K562 (cell line): ENCODE measurements at regions not wholly inside any gene's neighbourhood (a gene's known extent, or its start where the extent isn't known, plus 50 kb on each side); places are given as distances from the start of the nearest gene placed in this dataset.
A peak's percentile ranks its signal among the peaks of the same experiment; 100 is the strongest.

Source experiments
- ATAC-seq: fragments of 200-7000 bp; cut with Tn5 transposase; 3 replicates; pipeline ENCODE4 v1.9.1; 2020; ENCODE audit warnings: moderate library complexity
- BruUV-seq: library from RNA; stranded (reverse); fragments of 400-500 nt; replicated peaks from 2 replicates; lab custom pipeline; 2021; lab: Mats Ljungman, UMichigan
- CTCF ChIA-PET: fragments of 300-600 bp; formaldehyde crosslinking; extraction: SDS; loops from one replicate; lab custom pipeline; 2021; ENCODE audit warnings: low intra/inter-chr PET ratio; lab: Yijun Ruan, JAX
- POLR2A ChIA-PET: fragments of 300-600, 350-650 bp; sonication (Branson Sonifier 250); formaldehyde crosslinking; extraction: SDS; loops from one replicate; lab custom pipeline; 2021; ENCODE audit warnings: antibody characterized with exemption, inconsistent platforms; lab: Yijun Ruan, JAX
- DNase-seq, 4 experiments: peaks; one replicate each; pipeline versions ENCODE4 v3.0.0 to v3.0.0-alpha.2; 2011 to 2018; ENCODE audit warnings: low spot score in 3 of 4, mixed read lengths in 3 of 4; ENCODE audit errors: extremely low read depth in 1 of 4
- FAIRE-seq: peaks from 2 replicates; lab custom pipeline; 2011; peaks lifted over from hg19 to GRCh38; lab: Jason Lieb, UNC
- H2AFZ ChIP-seq: 2 replicates; pipeline ENCODE4 v1.6.0; 2011; ENCODE audit warnings: low read depth, low read length, control low read depth, inconsistent platforms
- H3K27ac ChIP-seq: fragments of 200-600 bp; 3 replicates; pipeline ENCODE4 v1.8.0; 2011; ENCODE audit warnings: low read depth, mild to moderate bottlenecking, control low read depth, inconsistent platforms, low read length, moderate library complexity, mixed read lengths; ENCODE audit errors: extremely low read depth
- H3K27me3 ChIP-seq, 2 experiments: fragments of 300-600 bp in 1 of 2; 2 replicates in 1 of 2; 3 replicates in 1 of 2; pipeline versions ENCODE4 v1.6.0 to v1.8.0; 2011; ENCODE audit warnings: inconsistent platforms in 2 of 2, low read length in 2 of 2, mild to moderate bottlenecking in 1 of 2, mixed read lengths in 1 of 2, moderate library complexity in 1 of 2; ENCODE audit not compliant: control insufficient read depth in 2 of 2, insufficient read depth in 2 of 2
- H3K36me3 ChIP-seq: fragments of 300-600 bp; 3 replicates; pipeline ENCODE4 v1.8.0; 2011; ENCODE audit warnings: mild to moderate bottlenecking, low read length, inconsistent platforms; ENCODE audit not compliant: control insufficient read depth, insufficient read depth
- H3K4me1 ChIP-seq, 2 experiments: fragments of 200-600 bp in 1 of 2; replicated peaks in 1 of 2; 2 replicates in 1 of 2; 3 replicates in 1 of 2; pipeline versions ENCODE4 v1.5.1 to v1.8.0; 2011; ENCODE audit warnings: inconsistent platforms in 2 of 2, low read length in 2 of 2, mild to moderate bottlenecking in 1 of 2, mixed read lengths in 1 of 2, moderate library complexity in 1 of 2; ENCODE audit not compliant: control insufficient read depth in 2 of 2, insufficient read depth in 2 of 2
- H3K4me2 ChIP-seq: 2 replicates; pipeline ENCODE4 v1.6.1; 2011; ENCODE audit warnings: low read length, control low read depth, inconsistent platforms, mixed read lengths; ENCODE audit not compliant: insufficient read depth
- H3K4me3 ChIP-seq: fragments of 200-600 bp; sonication (generic), shearing (Covaris generic); 2 replicates; pipeline ENCODE4 v1.5.1; 2016; ENCODE audit warnings: control low read depth, inconsistent platforms
- H3K79me2 ChIP-seq: fragments of 200-600 bp; 3 replicates; pipeline ENCODE4 v1.8.0; 2011; ENCODE audit warnings: low read length, inconsistent platforms; ENCODE audit not compliant: control insufficient read depth, insufficient read depth
- H3K9ac ChIP-seq, 2 experiments: 2 replicates each; pipeline versions ENCODE4 v1.6.0 to v1.6.1; 2011; ENCODE audit warnings: low read depth in 2 of 2, low read length in 2 of 2, control low read depth in 1 of 2, inconsistent platforms in 1 of 2, mild to moderate bottlenecking in 1 of 2, mixed read lengths in 1 of 2; ENCODE audit not compliant: insufficient read depth in 1 of 2
- H3K9me1 ChIP-seq: one replicate; pipeline ENCODE4 v1.6.0; 2011; ENCODE audit warnings: inconsistent platforms, mild to moderate bottlenecking, low read length, moderate library complexity; ENCODE audit not compliant: control insufficient read depth, insufficient read depth
- H3K9me3 ChIP-seq: replicated peaks from 2 replicates; pipeline ENCODE4 v1.5.1; 2011; ENCODE audit warnings: low read depth, low read length, inconsistent platforms; ENCODE audit not compliant: control insufficient read depth, insufficient read depth
- H4K20me1 ChIP-seq: replicated peaks from 2 replicates; pipeline ENCODE4 v1.6.1; 2011; ENCODE audit warnings: low read length, inconsistent platforms, mixed read lengths; ENCODE audit not compliant: control insufficient read depth, insufficient read depth
- BRF1 ChIP-seq: IDR thresholded peaks from 3 replicates; pipeline ENCODE4 v1.6.1; 2011; ENCODE audit warnings: borderline replicate concordance, mild to moderate bottlenecking; ENCODE audit not compliant: insufficient read length; ENCODE audit errors: extremely low read depth
- CHD4 ChIP-seq: fragments of 200-600 bp; sonication (generic); IDR thresholded peaks from 3 replicates; pipeline ENCODE4 v1.6.1; 2012; ENCODE audit warnings: low read depth, mild to moderate bottlenecking, mixed read lengths, low read length, inconsistent platforms; ENCODE audit not compliant: insufficient read depth, insufficient replicate concordance, poor library complexity, severe bottlenecking
- GABPB1 ChIP-seq: sonication (generic); formaldehyde crosslinking; IDR thresholded peaks from 2 replicates; pipeline ENCODE4 v1.8.0; 2022; ENCODE audit warnings: mild to moderate bottlenecking, missing genetic modification reagents
- JUN ChIP-seq, 2 experiments: sonication (generic) in 1 of 2; formaldehyde crosslinking in 1 of 2; IDR thresholded peaks; 2 replicates each; pipeline versions ENCODE4 v1.6.1 to v1.8.0; 2012 to 2022; ENCODE audit warnings: borderline replicate concordance in 2 of 2, mild to moderate bottlenecking in 2 of 2, improper control_type of control experiment in 1 of 2, low read depth in 1 of 2, low read length in 1 of 2, missing genetic modification reagents in 1 of 2
- L3MBTL2 ChIP-seq: fragments of 450-650 bp; IDR thresholded peaks from 2 replicates; pipeline ENCODE4 v1.6.1; 2016; ENCODE audit warnings: mild to moderate bottlenecking, moderate library complexity
- SNRNP70 ChIP-seq: fragments of 200-400 bp; formaldehyde crosslinking; optimal IDR thresholded peaks from 2 replicates; pipeline ENCODE3; 2017; ENCODE audit warnings: low read depth, low read length
- SPI1 ChIP-seq: IDR thresholded peaks from 2 replicates; pipeline ENCODE4 v1.6.1; 2011; ENCODE audit warnings: low read depth, low read length, control low read depth, borderline replicate concordance
- SREBF2 ChIP-seq: sonication (generic); formaldehyde crosslinking; IDR thresholded peaks from 2 replicates; pipeline ENCODE4 v1.4.0; 2020; ENCODE audit warnings: mild to moderate bottlenecking, missing genetic modification reagents
- ZBTB9 ChIP-seq: fragments of 450-650 bp; formaldehyde crosslinking; IDR thresholded peaks from 2 replicates; pipeline ENCODE4 v1.4.0; 2020; ENCODE audit warnings: mild to moderate bottlenecking, moderate library complexity
- ZNF23 ChIP-seq: fragments of 250-450 bp; sonication (Bioruptor Pico); IDR thresholded peaks from 2 replicates; pipeline ENCODE4 v1.4.0; 2020; ENCODE audit warnings: mild to moderate bottlenecking
- WGBS: fragments of 100-300 bp; shearing (Covaris generic); methylation state at CpG from one replicate; pipeline ENCODE4 v1.1.6; 2016; ENCODE audit warnings: low coverage, mixed read lengths; ENCODE audit not compliant: insufficient coverage; ENCODE audit errors: missing lambda C conversion rate; 5-methylcytosine and 5-hydroxymethylcytosine counted together
- in situ Hi-C: fragments of 300-500 bp; cut with MboI; formaldehyde crosslinking; loops from 4 replicates; pipeline ENCODE4 v1.15.0; 2018; ENCODE audit warnings: inconsistent platforms, mixed read lengths
- intact Hi-C: fragments of 100-400 bp; cut with micrococcal nuclease; formaldehyde crosslinking; loops from 2 replicates; pipeline ENCODE4 v1.14.2; 2022
- TF ChIP-seq, protein P1 (sequence below): fragments of 250-450 bp; sonication (Bioruptor Pico); IDR thresholded peaks from 2 replicates; pipeline ENCODE4 v1.9.0; 2021; ENCODE audit warnings: mild to moderate bottlenecking, inconsistent platforms

GRCh38 chr3:72178463-72179106 is 393.6 kb upstream of the PROK2 start (continued):
- TF ChIP-seq CHD4 = no peak

DNA sequence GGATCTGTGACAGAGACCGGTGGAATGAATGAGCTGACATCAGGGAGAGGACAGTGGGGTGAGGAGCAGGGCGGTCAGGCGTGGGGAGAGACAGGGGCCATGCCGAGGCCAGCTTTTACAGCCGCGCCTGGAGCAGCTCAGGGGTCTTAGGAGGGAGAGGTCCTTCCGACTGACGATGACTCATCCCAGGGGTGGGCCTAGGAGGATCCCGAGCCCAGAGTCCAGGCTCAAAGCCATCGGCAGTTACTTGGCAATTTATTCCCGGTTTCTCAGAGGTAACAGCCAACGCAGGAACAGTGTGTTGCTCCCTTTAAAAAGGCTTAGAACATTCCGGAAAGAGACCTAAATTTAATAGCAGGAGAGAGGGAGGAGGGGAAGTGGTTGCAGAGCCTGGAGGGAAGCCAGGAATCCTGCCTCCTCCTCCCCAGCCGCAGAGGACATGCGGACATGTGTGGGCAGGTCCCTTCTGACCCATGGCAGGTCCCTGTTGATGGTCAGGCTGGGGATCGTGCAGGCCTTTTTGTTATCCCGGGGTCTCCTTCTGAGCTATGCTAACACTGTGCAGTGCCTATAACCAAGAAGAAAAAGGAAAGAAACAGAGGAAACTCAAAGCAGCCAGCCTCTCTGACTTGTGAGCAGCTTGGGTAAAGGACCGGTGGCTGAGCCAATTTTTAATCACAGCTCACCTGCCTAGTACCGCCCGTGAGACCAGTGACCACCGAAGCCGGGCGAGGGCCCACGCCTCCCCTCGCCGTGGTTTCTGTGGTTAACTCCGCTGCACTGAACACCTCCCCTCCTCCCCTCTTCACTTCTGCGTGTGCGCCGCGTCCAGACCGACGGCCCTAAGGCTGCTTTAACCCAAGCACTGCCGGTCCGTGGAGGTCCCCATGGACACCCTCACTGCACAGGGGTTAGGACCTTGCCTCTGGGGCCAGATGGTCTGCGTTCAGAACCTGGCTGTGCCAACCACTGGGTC is 392.4 kb upstream of the PROK2 start:
- Histone ChIP-seq H3K27ac (peak overlapping the region; percentile 49; the same call in 2 of the 3 replicates), H3K4me2 (peak overlapping the region; percentile 59), H4K20me1 (no peaks in the 10 kb centered on the region), H3K79me2 (no peaks in the 10 kb centered on the region), H2AFZ (peak overlapping the region; percentile 70), H3K9me1 (no peaks in the 10 kb centered on the region), H3K4me1 (peaks cover 20 to 52% of the 10 kb centered on the region in 2 experiments), H3K9me3 (no peaks in the 10 kb centered on the region), H3K9ac (peak overlapping the region; percentile 37 to 85), H3K4me3 (no peak overlapping the region), H3K36me3 (no peaks in the 10 kb centered on the region; the same call in 2 of the 3 replicates), H3K27me3 (no peaks in the 10 kb centered on the region)
- ChIA-PET POLR2A (interaction anchor here (0.7 to 1.5 kb wide), 2 partner anchors 12 to 26 kb away, joined by 3 to 4 read pairs; no protein-coding TSS in a partner anchor), CTCF (no interaction called here)
- BruUV-seq = no TSS peak
- 6% methylated on average over 15 of the region's 36 CpGs for WGBS
- FAIRE-seq = peak; percentile 72
- intact Hi-C loops = no loop called here
- ATAC-seq = peak; percentile 82
- in situ Hi-C loops = no loop called here
- peak; percentile 54 to 60 (median 56) for DNase-seq
- 0 out of 2 replicates have a peak, but pooled peaks have one; percentile 15 for TF ChIP-seq GABPB1 (CRISPR knock-in tag)
- no peak for TF ChIP-seq BRF1
- TF ChIP-seq SNRNP70 = no peak
- peak; percentile 61; the same call in 1 of the 2 replicates for TF ChIP-seq L3MBTL2
- 0 out of 2 replicates have a peak, but pooled peaks have one; percentile 30 for TF ChIP-seq ZBTB9
- TF ChIP-seq JUN (IDR thresholded peaks at IDR 0.05; ENCODE audit: borderline replicate concordance, low read depth, low read length) = 0 out of 2 replicates have a peak, but pooled peaks have one; percentile 28
- no peak for TF ChIP-seq JUN (CRISPR knock-in tag; IDR thresholded peaks at IDR 0.05; ENCODE audit: borderline replicate concordance)
- peak; percentile 59; the same call in 1 of the 2 replicates for TF ChIP-seq SPI1
- TF ChIP-seq, protein P1, sequence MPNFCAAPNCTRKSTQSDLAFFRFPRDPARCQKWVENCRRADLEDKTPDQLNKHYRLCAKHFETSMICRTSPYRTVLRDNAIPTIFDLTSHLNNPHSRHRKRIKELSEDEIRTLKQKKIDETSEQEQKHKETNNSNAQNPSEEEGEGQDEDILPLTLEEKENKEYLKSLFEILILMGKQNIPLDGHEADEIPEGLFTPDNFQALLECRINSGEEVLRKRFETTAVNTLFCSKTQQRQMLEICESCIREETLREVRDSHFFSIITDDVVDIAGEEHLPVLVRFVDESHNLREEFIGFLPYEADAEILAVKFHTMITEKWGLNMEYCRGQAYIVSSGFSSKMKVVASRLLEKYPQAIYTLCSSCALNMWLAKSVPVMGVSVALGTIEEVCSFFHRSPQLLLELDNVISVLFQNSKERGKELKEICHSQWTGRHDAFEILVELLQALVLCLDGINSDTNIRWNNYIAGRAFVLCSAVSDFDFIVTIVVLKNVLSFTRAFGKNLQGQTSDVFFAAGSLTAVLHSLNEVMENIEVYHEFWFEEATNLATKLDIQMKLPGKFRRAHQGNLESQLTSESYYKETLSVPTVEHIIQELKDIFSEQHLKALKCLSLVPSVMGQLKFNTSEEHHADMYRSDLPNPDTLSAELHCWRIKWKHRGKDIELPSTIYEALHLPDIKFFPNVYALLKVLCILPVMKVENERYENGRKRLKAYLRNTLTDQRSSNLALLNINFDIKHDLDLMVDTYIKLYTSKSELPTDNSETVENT (CRISPR knock-in tag) = no peak
- TF ChIP-seq SREBF2 (CRISPR knock-in tag) = no peak
- TF ChIP-seq ZNF23 (CRISPR knock-in tag) = no peak
